Motor neuron (in vitro differentiated cells): ENCODE measurements at regions not wholly inside any gene's neighbourhood (a gene's known extent, or its start where the extent isn't known, plus 50 kb on each side); places are given as distances from the start of the nearest gene placed in this dataset.

Experiments used
- ATAC-seq, 8 experiments: fragments of 200-7000 bp; cut with Tn5 transposase; replicated peaks in 6 of 8; 2 replicates each; pipeline ENCODE4 v1.8.0; 2021; ENCODE audit warnings: mild to moderate bottlenecking in 8 of 8, moderate library complexity in 8 of 8
- H3K27ac ChIP-seq, 2 donors: fragments of 250-450 bp; sonication (Bioruptor Pico); 2 replicates each; pipeline ENCODE4 v1.9.0; 2021; ENCODE audit warnings: antibody characterized with exemption in 2 of 2, mild to moderate bottlenecking in 2 of 2, moderate library complexity in 1 of 2
- H3K4me1 ChIP-seq, 2 donors: fragments of 250-450 bp; sonication (Bioruptor Pico); replicated peaks in 1 of 2; 2 replicates each; pipeline ENCODE4 v1.6.1; 2021; ENCODE audit warnings: antibody characterized with exemption in 2 of 2, mild to moderate bottlenecking in 2 of 2, moderate library complexity in 1 of 2
- H3K4me3 ChIP-seq, 5 donors: fragments of 250-450 bp; sonication (Bioruptor Pico); 2 replicates each; pipeline ENCODE4 v1.9.0; 2021; ENCODE audit warnings: antibody characterized with exemption in 5 of 5, mild to moderate bottlenecking in 5 of 5, moderate library complexity in 4 of 5
- WGBS, 10 experiments: fragments of 450-650 bp; shearing (Covaris generic); methylation state at CpG; one replicate each; pipeline ENCODE4 v1.0.0; 2022; 5-methylcytosine and 5-hydroxymethylcytosine counted together
- in situ Hi-C, 9 experiments: fragments of 400-800 bp; cut with MboI; loops; one replicate each; pipeline ENCODE4 v1.15.0; 2021; ENCODE audit warnings: low sequenced_read_pairs in 9 of 9, low pct_unique_long_range_greater_than_20kb in 2 of 9; ENCODE audit not compliant: unreplicated experiment in 9 of 9

DNA sequence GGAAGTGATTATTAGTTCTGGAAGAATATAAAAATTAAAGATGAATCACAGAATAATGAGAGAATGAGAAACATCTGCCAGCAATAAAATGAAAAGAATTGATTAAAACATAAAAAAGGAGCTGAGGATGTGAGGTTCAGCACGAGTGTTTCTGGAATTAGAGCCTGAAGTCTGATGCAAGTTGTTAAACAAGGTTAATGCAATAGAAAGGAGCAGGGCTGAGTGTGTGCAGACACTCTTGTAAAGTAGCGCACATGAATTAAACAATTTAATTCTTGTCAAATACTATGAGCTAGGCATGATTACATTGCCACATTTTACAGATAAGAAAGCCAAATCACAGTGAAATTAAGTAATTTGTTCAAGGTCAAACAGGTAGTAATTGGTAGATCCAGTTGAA is 384.2 kb downstream of the TAF11L14 start:
- in situ Hi-C loops, result no loop called here
- ATAC-seq, result peak in 5 of 8 experiments; percentile 30 to 82 (median 52)
- Histone ChIP-seq H3K4me1 (peaks cover 4 to 23% of the 10 kb centered on the region in 2 donors), H3K27ac (no peak overlapping the region), H3K4me3 (no peak overlapping the region)
- WGBS, 10 experiments, result 10 to 81% (median 45%) methylated on average over 1 to 2 of the region's 2 CpGs

DNA sequence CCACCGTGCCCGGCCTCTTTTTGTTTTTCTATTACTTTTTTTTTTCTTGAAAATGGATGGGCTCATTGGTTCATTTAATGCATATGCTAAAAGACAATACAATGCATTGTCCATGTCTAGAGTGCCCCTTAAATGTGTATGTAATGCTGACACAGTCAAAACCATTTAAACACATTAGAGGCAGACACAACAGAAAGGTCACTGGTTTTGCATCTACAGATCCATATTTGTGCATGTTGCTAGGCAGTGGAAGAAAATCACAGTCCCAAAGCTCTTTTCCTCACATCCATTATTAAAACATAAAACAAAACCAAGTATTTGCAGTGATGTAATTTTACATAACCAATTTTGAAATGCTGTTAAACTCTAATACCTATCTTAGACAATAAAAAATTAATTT is 389.0 kb downstream of the TAF11L14 start:
- WGBS, 10 experiments, result 28 to 80% (median 47%) methylated on average over 1 to 2 of the region's 2 CpGs; no CpG with 5 or more reads in 3 of the 10 experiments
- H3K4me1 ChIP-seq, result peaks cover 4 to 38% of the 10 kb centered on the region in 2 donors
- no peak overlapping the region for H3K27ac ChIP-seq
- in situ Hi-C loops, result no loop called here
- ATAC-seq, result peak in 5 of 8 experiments; percentile 57 to 85 (median 66)
- no peak overlapping the region for H3K4me3 ChIP-seq

- in situ Hi-C loops, result no loop called here
- no peak overlapping the region for H3K4me3 ChIP-seq
- 23 to 93% (median 73%) methylated on average over 1 to 2 of the region's 2 CpGs; no CpG with 5 or more reads in 5 of the 10 experiments for WGBS, 10 experiments
- no peak overlapping the region for H3K27ac ChIP-seq
- no peak for ATAC-seq
- H3K4me1 ChIP-seq, result peaks cover 4 to 39% of the 10 kb centered on the region in 2 donors
Measured at GRCh38 chr5:18023986-18024385, 389.7 kb downstream of the TAF11L14 start.

DNA sequence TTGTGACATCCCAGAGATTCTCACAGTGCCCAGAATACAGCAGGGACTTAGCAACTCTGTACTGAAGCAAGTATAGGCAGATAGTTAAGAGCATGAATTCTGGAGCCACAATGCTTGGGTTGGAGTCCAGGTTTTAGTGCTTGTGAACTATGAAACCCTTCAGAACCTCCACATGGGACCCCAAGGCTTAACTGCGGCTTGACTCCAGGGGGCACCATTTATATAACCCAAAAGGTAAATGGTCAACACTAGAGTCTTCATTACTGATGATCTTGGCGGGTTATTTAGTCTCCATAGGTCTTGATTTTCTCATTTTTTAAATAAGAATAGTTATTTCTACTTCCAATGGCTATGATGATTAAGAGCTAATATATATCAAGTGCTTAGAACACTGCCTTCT is 390.3 kb downstream of the TAF11L14 start:
- H3K4me3 ChIP-seq, result no peak overlapping the region
- 0 to 100% (median 61%) methylated on average over 1 to 2 of the region's 2 CpGs; no CpG with 5 or more reads in 4 of the 10 experiments for WGBS, 10 experiments
- no peak for ATAC-seq
- in situ Hi-C loops, result no loop called here
- peaks cover 4 to 43% of the 10 kb centered on the region in 2 donors for H3K4me1 ChIP-seq
- H3K27ac ChIP-seq, result no peak overlapping the region

GRCh38 chr5:18027241-18027867 is 393.1 kb downstream of the TAF11L14 start:
- peaks cover 4 to 47% of the 10 kb centered on the region in 2 donors for H3K4me1 ChIP-seq
- ATAC-seq, result peak in 5 of 8 experiments; percentile 32 to 82 (median 46)
- H3K27ac ChIP-seq, result no peak overlapping the region
- H3K4me3 ChIP-seq, result no peak overlapping the region
- in situ Hi-C loops, result no loop called here

DNA sequence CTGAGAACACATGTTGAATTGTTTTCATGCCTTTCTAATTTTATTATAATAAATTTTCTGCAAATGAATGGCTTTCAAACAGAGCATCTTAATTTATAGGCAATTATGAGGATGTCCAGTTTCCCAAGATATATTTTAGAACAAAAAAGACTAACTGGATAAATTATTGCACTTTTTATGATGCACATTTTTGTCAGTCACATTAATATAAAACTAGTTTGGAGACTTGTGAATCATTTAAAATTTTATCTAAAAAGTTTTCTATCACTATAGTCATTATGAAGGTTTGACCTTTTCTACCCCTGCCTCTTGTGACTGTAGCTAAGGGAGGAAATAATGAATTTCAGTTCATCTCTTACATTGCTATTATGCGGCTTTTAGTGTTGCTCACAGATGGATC is 393.8 kb downstream of the TAF11L14 start:
- 0 to 100% (median 62%) methylated on average over 1 of the region's 1 CpG; no CpG with 5 or more reads in 2 of the 10 experiments for WGBS, 10 experiments
- no peak overlapping the region for H3K4me3 ChIP-seq

GRCh38 chr5:18032744-18033143 is 398.5 kb downstream of the TAF11L14 start:
- in situ Hi-C loops, result no loop called here
- no peak overlapping the region for H3K4me3 ChIP-seq
- WGBS, 10 experiments, result 0 to 94% (median 73%) methylated on average over 2 to 4 of the region's 4 CpGs

More for the DNA sequence above, 393.8 kb downstream of the TAF11L14 start:
- H3K27ac ChIP-seq, result no peak overlapping the region
- H3K4me1 ChIP-seq, result peaks cover 2 to 42% of the 10 kb centered on the region in 2 donors
- in situ Hi-C loops, result no loop called here
- ATAC-seq, result peak in 3 of 8 experiments; percentile 19 to 49 (median 26)

DNA sequence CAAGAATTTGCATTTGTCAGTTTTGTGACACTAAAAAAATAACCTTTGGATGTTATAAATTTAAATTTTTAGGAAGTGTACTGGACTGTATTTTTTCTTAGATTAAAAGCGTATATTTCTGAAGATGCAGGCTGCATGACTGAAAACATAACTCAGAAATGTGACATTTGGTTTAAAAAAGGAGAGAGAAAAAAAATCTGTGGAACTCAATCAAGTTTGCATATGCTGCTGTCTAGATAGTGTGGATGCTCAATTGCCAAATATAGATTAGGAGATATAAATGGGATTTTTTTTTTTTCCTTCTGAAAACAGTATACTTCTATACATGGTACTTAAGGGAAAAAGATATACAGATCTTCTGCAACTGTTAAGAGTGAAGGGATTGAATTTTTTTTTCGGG is 402.3 kb downstream of the TAF11L14 start:
- ATAC-seq, result no peak
- Histone ChIP-seq H3K27ac (no peak overlapping the region), H3K4me1 (no peaks in the 10 kb centered on the region), H3K4me3 (no peak overlapping the region)
- in situ Hi-C loops, result no loop called here
- 0 to 100% (median 71%) methylated on average over 1 to 2 of the region's 2 CpGs for WGBS, 10 experiments

More at GRCh38 chr5:18032744-18033143, 398.5 kb downstream of the TAF11L14 start:
- ATAC-seq, result no peak
- Histone ChIP-seq H3K27ac (no peak overlapping the region), H3K4me1 (peaks cover 0 to 21% of the 10 kb centered on the region in 2 donors)

- in situ Hi-C loops, result no loop called here
- Histone ChIP-seq H3K27ac (no peak overlapping the region), H3K4me3 (no peak overlapping the region), H3K4me1 (no peaks in the 10 kb centered on the region)
- WGBS, 10 experiments, result 40 to 100% (median 86%) methylated on average over 1 to 2 of the region's 2 CpGs; no CpG with 5 or more reads in 1 of the 10 experiments
- ATAC-seq, result no peak
Measured at GRCh38 chr5:18037718-18038117, 403.5 kb downstream of the TAF11L14 start.

DNA sequence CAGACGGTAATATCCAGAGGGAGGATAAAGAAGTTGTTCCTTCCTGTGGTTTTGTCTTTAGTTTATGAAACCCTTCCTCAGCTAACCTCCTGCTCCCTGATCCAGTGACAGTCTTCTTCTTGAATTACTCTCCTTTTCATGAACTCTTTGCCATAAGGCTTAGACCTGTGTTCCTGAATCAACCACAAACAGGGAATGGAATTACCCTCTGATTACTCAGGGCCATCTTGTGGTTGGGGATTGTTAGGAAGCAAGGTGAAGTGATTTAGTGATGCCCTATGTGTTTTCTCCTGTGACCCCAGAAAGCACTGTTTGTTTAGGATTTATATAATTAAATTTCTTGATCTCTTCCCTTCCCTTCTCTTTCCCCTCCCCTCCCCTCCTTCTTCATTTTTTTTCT is 409.1 kb downstream of the TAF11L14 start:
- no peak overlapping the region for H3K4me3 ChIP-seq
- in situ Hi-C loops, result no loop called here
- 11 to 100% (median 93%) methylated on average over 1 of the region's 1 CpG; no CpG with 5 or more reads in 6 of the 10 experiments for WGBS, 10 experiments
- no peak for ATAC-seq
- H3K4me1 ChIP-seq, result peaks cover 0 to 2% of the 10 kb centered on the region in 2 donors
- H3K27ac ChIP-seq, result no peak overlapping the region

DNA sequence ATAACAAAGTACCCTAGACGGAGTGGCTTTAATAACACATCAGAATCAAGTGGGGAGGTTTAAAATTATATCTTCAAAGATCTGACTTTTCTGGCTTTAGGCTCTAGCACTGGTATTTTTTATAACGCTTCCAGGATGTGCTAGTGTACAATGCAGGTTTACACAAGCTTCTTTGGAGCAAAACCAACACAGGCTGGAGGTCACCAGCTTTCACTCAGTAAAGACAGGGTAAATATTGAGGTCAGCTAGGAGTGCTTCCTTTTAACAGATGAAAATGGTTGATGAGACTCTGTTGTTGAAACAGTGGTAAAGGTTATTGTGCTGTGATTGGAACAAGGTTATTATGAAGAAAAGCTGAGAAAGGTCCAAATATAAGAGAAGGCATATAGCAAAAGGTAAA is 414.2 kb downstream of the TAF11L14 start:
- Histone ChIP-seq H3K4me1 (peaks cover 14 to 18% of the 10 kb centered on the region in 2 donors), H3K4me3 (no peak overlapping the region), H3K27ac (no peak overlapping the region)
- WGBS, 10 experiments, result 0 to 50% (median 25%) methylated on average over 1 to 2 of the region's 2 CpGs; no CpG with 5 or more reads in 3 of the 10 experiments
- ATAC-seq, result peak in 2 of 8 experiments; percentile 58 to 94
- in situ Hi-C loops, result no loop called here

DNA sequence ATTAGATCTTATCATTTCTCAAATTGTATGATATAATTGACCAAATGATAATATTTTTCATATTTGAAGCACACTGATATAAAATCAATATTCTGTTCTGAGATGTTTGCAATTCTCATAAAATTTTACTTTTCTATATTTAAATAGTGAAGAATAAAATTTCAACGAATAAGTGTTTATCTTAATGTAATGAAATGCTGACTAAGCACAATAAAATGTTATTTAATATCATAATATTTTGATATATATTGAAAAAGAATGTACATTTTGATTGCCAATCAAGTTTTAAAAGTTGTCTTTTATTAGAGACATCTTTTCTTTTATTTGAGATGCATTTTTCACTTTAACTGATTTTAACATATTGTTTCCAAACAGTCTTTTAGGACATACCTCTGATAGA is 416.1 kb downstream of the TAF11L14 start:
- in situ Hi-C loops, result no loop called here
- no peak overlapping the region for H3K27ac ChIP-seq
- H3K4me3 ChIP-seq, result no peak overlapping the region
- H3K4me1 ChIP-seq, result peaks cover 15 to 18% of the 10 kb centered on the region in 2 donors
- no peak for ATAC-seq
- 11 to 100% (median 82%) methylated on average over 1 of the region's 1 CpG; no CpG with 5 or more reads in 3 of the 10 experiments for WGBS, 10 experiments

- no peak overlapping the region for H3K4me3 ChIP-seq
- in situ Hi-C loops, result no loop called here
- peaks cover 15 to 18% of the 10 kb centered on the region in 2 donors for H3K4me1 ChIP-seq
- peak overlapping the region in 1 of 2 donors; percentile 13 for H3K27ac ChIP-seq
- no peak for ATAC-seq
- WGBS, 10 experiments, result 0 to 100% (median 71%) methylated on average over 1 to 4 of the region's 4 CpGs; no CpG with 5 or more reads in 1 of the 10 experiments
Measured at GRCh38 chr5:18050776-18051175, 416.5 kb downstream of the TAF11L14 start.

GRCh38 chr5:18051953-18052352 is 417.7 kb downstream of the TAF11L14 start:
- H3K4me1 ChIP-seq, result peaks cover 15 to 18% of the 10 kb centered on the region in 2 donors
- H3K27ac ChIP-seq, result no peak overlapping the region
- WGBS, 10 experiments, result 0 to 33% (median 15%) methylated on average over 1 of the region's 1 CpG; no CpG with 5 or more reads in 4 of the 10 experiments
- in situ Hi-C loops, result no loop called here
- peak in 5 of 8 experiments; percentile 56 to 78 (median 63) for ATAC-seq
- no peak overlapping the region for H3K4me3 ChIP-seq
